CD4-positive, CD25-positive, alpha-beta regulatory T cell (primary cell): ENCODE measurements at regions not wholly inside any gene's neighbourhood (a gene's known extent, or its start where the extent isn't known, plus 50 kb on each side); places are given as distances from the start of the nearest gene placed in this dataset.

ENCODE experiments used
- ATAC-seq, 2 donors: fragments of 150-1000 bp; cut with Tn5 transposase; one replicate each; pipeline ENCODE4 v1.10.0; 2021; ENCODE audit warnings: low read depth in 2 of 2, moderate number of reproducible peaks in 2 of 2, moderate library complexity in 1 of 2
- DNase-seq, 3 donors: peaks; one replicate each; pipeline versions ENCODE4 v3.0.0 to v3.0.0-alpha.2; 2012 to 2022; ENCODE audit warnings: mixed read lengths in 1 of 3
- H3K27ac ChIP-seq: one replicate; pipeline ENCODE4 v1.7.0; 2013; ENCODE audit warnings: mild to moderate bottlenecking, low read length; ENCODE audit not compliant: insufficient read depth, poor library complexity, severe bottlenecking
- H3K27me3 ChIP-seq: one replicate; pipeline ENCODE4 v1.7.0; 2013; ENCODE audit warnings: low read length; ENCODE audit not compliant: control insufficient read depth, insufficient read depth
- H3K36me3 ChIP-seq: one replicate; pipeline ENCODE4 v1.7.0; 2013; ENCODE audit warnings: mild to moderate bottlenecking, low read length, moderate library complexity; ENCODE audit not compliant: control insufficient read depth, insufficient read depth
- H3K4me1 ChIP-seq: 2 replicates; pipeline ENCODE4 v1.7.0; 2013; ENCODE audit warnings: mild to moderate bottlenecking, low read length; ENCODE audit not compliant: insufficient read depth, control insufficient read depth, poor library complexity, severe bottlenecking
- H3K4me3 ChIP-seq: one replicate; pipeline ENCODE4 v1.7.0; 2013; ENCODE audit warnings: low read depth, mild to moderate bottlenecking, low read length, moderate library complexity
- H3K9me3 ChIP-seq, 2 experiments: 1 replicate in 1 of 2; 2 replicates in 1 of 2; pipeline ENCODE4 v1.7.0; 2013; ENCODE audit warnings: low read length in 2 of 2, mild to moderate bottlenecking in 1 of 2, moderate library complexity in 1 of 2; ENCODE audit not compliant: control insufficient read depth in 2 of 2
- H3K27ac Mint-ChIP-seq, 3 donors: one replicate each; pipeline ENCODE4 v1.8.0; 2020 to 2022; ENCODE audit warnings: mild to moderate bottlenecking in 3 of 3, mixed read lengths in 3 of 3, moderate library complexity in 2 of 3
- H3K27me3 Mint-ChIP-seq: one replicate; pipeline ENCODE4 v1.8.0; 2022; ENCODE audit warnings: mild to moderate bottlenecking, mixed read lengths
- H3K36me3 Mint-ChIP-seq: one replicate; pipeline ENCODE4 v1.8.0; 2020; ENCODE audit warnings: mixed read lengths
- H3K4me1 Mint-ChIP-seq, 4 donors: one replicate each; pipeline ENCODE4 v1.8.0; 2020 to 2022; ENCODE audit warnings: mixed read lengths in 4 of 4, mild to moderate bottlenecking in 1 of 4
- H3K4me3 Mint-ChIP-seq, 4 donors: one replicate each; pipeline ENCODE4 v1.8.0; 2020 to 2022; ENCODE audit warnings: mild to moderate bottlenecking in 4 of 4, mixed read lengths in 4 of 4, moderate library complexity in 3 of 4
- H3K9me3 Mint-ChIP-seq, 7 donors: one replicate each; pipeline ENCODE4 v1.8.0; 2020 to 2022; ENCODE audit warnings: mixed read lengths in 7 of 7, mild to moderate bottlenecking in 3 of 7, moderate library complexity in 2 of 7

- H3K27me3 ChIP-seq, result no peaks in the 10 kb centered on the region
- H3K36me3 Mint-ChIP-seq, result no peaks in the 10 kb centered on the region
- H3K27ac ChIP-seq, result no peak overlapping the region
- H3K4me1 ChIP-seq, result no peaks in the 10 kb centered on the region
- H3K4me3 ChIP-seq, result no peak overlapping the region
- no peak overlapping the region for H3K27ac Mint-ChIP-seq
- no peaks in the 10 kb centered on the region for H3K36me3 ChIP-seq
- ATAC-seq (no peak), DNase-seq (no peak)
- H3K27me3 Mint-ChIP-seq, result peaks cover 9% of the 10 kb centered on the region
- H3K9me3 Mint-ChIP-seq, result peaks cover 0 to 1% (median 0%) of the 10 kb centered on the region in 7 donors
- no peaks in the 10 kb centered on the region for H3K9me3 ChIP-seq
- H3K4me1 Mint-ChIP-seq, result no peaks in the 10 kb centered on the region
- H3K4me3 Mint-ChIP-seq, result no peak overlapping the region
These were observed 245.7 kb upstream of the HES1 start for GRCh38 chr3:193890016-193890897.

- no peaks in the 10 kb centered on the region for H3K4me1 ChIP-seq
- H3K9me3 ChIP-seq, result no peaks in the 10 kb centered on the region
- Mint-ChIP-seq H3K4me3 (no peak overlapping the region), H3K27ac (no peak overlapping the region), H3K27me3 (peaks cover 5% of the 10 kb centered on the region), H3K4me1 (peaks cover 0 to 2% (median 0%) of the 10 kb centered on the region in 4 donors), H3K9me3 (peaks cover 0 to 2% (median 0%) of the 10 kb centered on the region in 7 donors), H3K36me3 (no peaks in the 10 kb centered on the region)
- H3K4me3 ChIP-seq, result no peak overlapping the region
- DNase-seq (no peak), ATAC-seq (no peak)
- H3K27ac ChIP-seq, result no peak overlapping the region
- H3K27me3 ChIP-seq, result no peaks in the 10 kb centered on the region
- no peaks in the 10 kb centered on the region for H3K36me3 ChIP-seq
These were observed 241.7 kb upstream of the HES1 start for GRCh38 chr3:193894121-193894863.

DNA sequence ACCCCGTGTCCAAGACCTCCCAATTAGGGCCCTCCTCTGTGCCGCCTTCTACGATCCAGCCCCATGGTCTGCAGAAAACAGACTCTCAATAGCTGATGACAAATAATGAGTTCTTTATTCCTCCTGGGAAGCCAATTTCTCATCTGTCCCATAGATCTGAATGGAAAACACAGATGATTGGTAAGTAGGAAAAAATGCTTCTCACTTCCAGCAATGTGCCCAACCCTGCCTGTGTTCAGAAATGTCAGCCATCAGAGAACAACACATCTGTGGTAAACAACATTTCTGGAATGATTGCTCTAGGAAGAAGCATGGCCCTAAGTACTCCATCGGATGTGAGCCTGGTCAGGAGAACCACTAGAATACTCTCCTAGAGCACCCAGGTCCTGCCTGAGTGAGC, 240.5 kb upstream of the HES1 start:
- Histone ChIP-seq H3K9me3 (no peaks in the 10 kb centered on the region), H3K27ac (no peak overlapping the region), H3K4me1 (no peaks in the 10 kb centered on the region), H3K4me3 (no peak overlapping the region), H3K36me3 (no peaks in the 10 kb centered on the region), H3K27me3 (no peaks in the 10 kb centered on the region)
- ATAC-seq (no peak), DNase-seq (no peak)
- Mint-ChIP-seq H3K9me3 (peaks cover 0 to 2% (median 0%) of the 10 kb centered on the region in 7 donors), H3K36me3 (no peaks in the 10 kb centered on the region), H3K4me3 (no peak overlapping the region), H3K27me3 (peaks cover 5% of the 10 kb centered on the region), H3K4me1 (peaks cover 0 to 2% (median 0%) of the 10 kb centered on the region in 4 donors), H3K27ac (no peak overlapping the region)

GRCh38 chr3:193896419-193896818, 239.5 kb upstream of the HES1 start:
- Mint-ChIP-seq H3K27me3 (peaks cover 10% of the 10 kb centered on the region), H3K36me3 (no peaks in the 10 kb centered on the region), H3K4me3 (no peak overlapping the region), H3K9me3 (peaks cover 0 to 3% (median 0%) of the 10 kb centered on the region in 7 donors), H3K27ac (no peak overlapping the region), H3K4me1 (peaks cover 0 to 2% (median 0%) of the 10 kb centered on the region in 4 donors)
- Histone ChIP-seq H3K4me3 (no peak overlapping the region), H3K36me3 (no peaks in the 10 kb centered on the region), H3K27ac (no peak overlapping the region), H3K4me1 (no peaks in the 10 kb centered on the region), H3K9me3 (peaks cover 0 to 2% of the 10 kb centered on the region in 2 experiments), H3K27me3 (no peaks in the 10 kb centered on the region)
- DNase-seq, result no peak
- ATAC-seq, result no peak

GRCh38 chr3:193897288-193897687, 238.7 kb upstream of the HES1 start:
- Histone ChIP-seq H3K9me3 (peaks cover 0 to 2% of the 10 kb centered on the region in 2 experiments), H3K4me1 (no peaks in the 10 kb centered on the region), H3K4me3 (no peak overlapping the region), H3K36me3 (no peaks in the 10 kb centered on the region), H3K27me3 (peaks cover 2% of the 10 kb centered on the region), H3K27ac (no peak overlapping the region)
- H3K27me3 Mint-ChIP-seq, result peaks cover 10% of the 10 kb centered on the region
- H3K4me3 Mint-ChIP-seq, result no peak overlapping the region
- ATAC-seq (no peak), DNase-seq (no peak)
- peaks cover 0 to 3% (median 0%) of the 10 kb centered on the region in 7 donors for H3K9me3 Mint-ChIP-seq
- H3K36me3 Mint-ChIP-seq, result no peaks in the 10 kb centered on the region
- peaks cover 0 to 2% (median 0%) of the 10 kb centered on the region in 4 donors for H3K4me1 Mint-ChIP-seq
- H3K27ac Mint-ChIP-seq, result no peak overlapping the region

DNA sequence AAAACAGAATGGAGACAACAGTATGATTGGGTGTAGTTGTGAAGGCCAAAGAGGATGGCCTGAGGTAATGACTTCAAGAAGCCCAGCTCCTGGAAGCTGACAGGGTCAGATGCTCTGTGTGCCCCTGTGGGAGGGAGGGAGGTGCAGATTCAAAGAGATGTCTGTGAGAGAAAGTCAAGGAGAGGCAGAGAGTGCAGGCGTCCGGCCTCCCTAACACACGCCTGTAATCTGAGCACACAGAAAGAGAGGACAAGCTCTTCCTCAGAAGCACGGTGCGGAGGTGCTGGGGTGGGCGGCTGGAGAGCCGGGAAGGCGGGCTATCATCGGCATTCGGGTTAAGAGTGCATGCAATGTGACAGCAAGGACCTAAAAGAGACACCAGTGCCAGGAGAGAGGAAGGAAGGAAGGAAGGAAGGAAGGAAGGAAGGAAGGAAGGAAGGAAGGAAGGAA, 238.2 kb upstream of the HES1 start:
- H3K9me3 Mint-ChIP-seq, result peaks cover 0 to 3% (median 0%) of the 10 kb centered on the region in 7 donors
- no peak overlapping the region for H3K27ac Mint-ChIP-seq
- H3K4me1 ChIP-seq, result no peaks in the 10 kb centered on the region
- no peaks in the 10 kb centered on the region for H3K36me3 ChIP-seq
- H3K9me3 ChIP-seq, result peaks cover 0 to 2% of the 10 kb centered on the region in 2 experiments
- H3K27me3 Mint-ChIP-seq, result peaks cover 10% of the 10 kb centered on the region
- ATAC-seq (no peak), DNase-seq (no peak)
- H3K4me1 Mint-ChIP-seq, result peaks cover 0 to 2% (median 0%) of the 10 kb centered on the region in 4 donors
- no peak overlapping the region for H3K4me3 Mint-ChIP-seq
- no peak overlapping the region for H3K4me3 ChIP-seq
- H3K27ac ChIP-seq, result no peak overlapping the region
- H3K36me3 Mint-ChIP-seq, result no peaks in the 10 kb centered on the region
- peaks cover 2% of the 10 kb centered on the region for H3K27me3 ChIP-seq

- peaks cover 0 to 2% (median 0%) of the 10 kb centered on the region in 4 donors for H3K4me1 Mint-ChIP-seq
- Histone ChIP-seq H3K4me1 (no peaks in the 10 kb centered on the region), H3K36me3 (no peaks in the 10 kb centered on the region), H3K4me3 (no peak overlapping the region), H3K27ac (no peak overlapping the region), H3K9me3 (peaks cover 0 to 2% of the 10 kb centered on the region in 2 experiments), H3K27me3 (peaks cover 2% of the 10 kb centered on the region)
- H3K36me3 Mint-ChIP-seq, result no peaks in the 10 kb centered on the region
- no peak for DNase-seq
- peaks cover 10% of the 10 kb centered on the region for H3K27me3 Mint-ChIP-seq
- no peak overlapping the region for H3K4me3 Mint-ChIP-seq
- peaks cover 0 to 3% (median 0%) of the 10 kb centered on the region in 7 donors for H3K9me3 Mint-ChIP-seq
- no peak overlapping the region for H3K27ac Mint-ChIP-seq
- no peak for ATAC-seq
These were observed 236.9 kb upstream of the HES1 start for GRCh38 chr3:193899001-193899400.
